GM12872 (cell line): ENCODE measurements at regions not wholly inside any gene's neighbourhood (a gene's known extent, or its start where the extent isn't known, plus 50 kb on each side); places are given as distances from the start of the nearest gene placed in this dataset.

Experiments
- CTCF ChIP-seq: IDR thresholded peaks from 3 replicates; pipeline ENCODE4 v1.5.1; 2011; ENCODE audit warnings: low read depth, mild to moderate bottlenecking, low read length, moderate library complexity; ENCODE audit not compliant: insufficient read depth

DNA sequence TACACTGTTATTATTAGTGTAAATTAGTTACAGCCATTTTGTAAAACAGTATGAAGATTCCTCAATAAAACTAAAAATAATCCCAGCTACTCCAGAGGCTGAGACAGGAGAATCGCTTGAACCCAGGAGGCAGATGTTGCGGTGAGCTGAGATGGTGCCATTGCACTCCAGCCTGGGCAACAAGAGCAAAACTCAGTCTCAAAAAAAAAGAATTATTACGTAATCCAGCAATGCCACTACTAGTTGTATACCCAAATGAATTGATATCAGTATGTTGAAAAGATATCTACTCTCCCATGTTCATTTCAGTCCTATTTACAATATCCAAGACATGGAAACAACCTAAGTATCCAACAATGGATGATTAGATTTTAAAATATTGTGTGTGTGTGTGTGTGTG, 313.6 kb downstream of the EPHA4 start:
- TF ChIP-seq CTCF: no peak

GRCh38 chr2:221262651-221263050, 309.5 kb downstream of the EPHA4 start:
- TF ChIP-seq CTCF: no peak

- no peak for TF ChIP-seq CTCF
Observed at GRCh38 chr2:221263573-221263972, 308.5 kb downstream of the EPHA4 start.

GRCh38 chr2:221264318-221264717, 307.8 kb downstream of the EPHA4 start:
- peak; percentile 46 for TF ChIP-seq CTCF

DNA sequence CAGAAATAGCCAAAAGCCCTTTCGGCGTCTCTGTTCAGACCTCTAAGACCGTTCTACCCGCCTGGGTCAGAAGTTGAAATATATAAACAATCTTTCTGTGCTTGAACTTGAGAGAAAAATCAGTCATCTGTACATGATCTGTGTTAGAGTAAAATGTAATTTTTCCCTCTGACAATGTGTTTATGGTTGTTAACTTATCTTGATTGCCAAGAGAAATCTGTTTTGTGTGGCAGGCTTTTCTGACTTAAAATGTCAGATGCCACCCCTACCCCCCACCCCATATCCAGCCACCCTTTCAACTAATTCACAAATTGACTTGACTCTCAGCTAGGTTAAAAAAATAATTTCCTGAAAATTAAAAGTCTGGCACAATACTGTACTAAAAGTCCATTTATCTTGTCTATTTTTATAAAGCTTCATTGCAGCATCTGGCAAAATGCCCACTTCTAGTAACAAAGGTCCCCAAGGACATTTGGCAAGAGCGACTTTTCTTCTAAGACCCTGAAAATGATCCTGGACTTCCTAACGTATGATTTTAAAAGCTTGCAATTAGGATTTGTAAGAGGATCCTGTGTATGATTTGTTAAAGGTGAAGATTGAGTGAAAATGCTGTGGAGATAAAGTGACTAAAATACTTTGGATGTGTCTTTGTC, 304.2 kb downstream of the EPHA4 start:
- no peak for TF ChIP-seq CTCF

DNA sequence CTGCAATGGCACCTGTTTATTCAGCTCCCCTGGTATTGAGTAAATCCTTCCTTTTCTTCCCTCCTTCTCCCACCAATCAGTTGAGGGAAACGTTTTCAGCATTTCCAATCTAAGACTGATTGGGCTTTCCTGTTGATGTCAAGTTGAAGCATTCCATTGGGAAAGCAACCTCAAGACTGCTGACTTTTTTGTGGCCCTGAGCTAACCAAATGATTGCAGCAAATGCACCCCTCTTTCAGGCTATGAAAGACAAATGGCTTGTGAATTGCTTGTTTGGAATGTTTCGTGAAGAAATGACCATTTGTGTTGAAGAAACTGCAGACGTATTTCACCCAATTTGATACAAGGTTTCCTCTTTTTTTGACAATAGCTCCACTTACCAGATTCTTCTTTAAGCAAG, 303.5 kb downstream of the EPHA4 start:
- TF ChIP-seq CTCF: no peak

DNA sequence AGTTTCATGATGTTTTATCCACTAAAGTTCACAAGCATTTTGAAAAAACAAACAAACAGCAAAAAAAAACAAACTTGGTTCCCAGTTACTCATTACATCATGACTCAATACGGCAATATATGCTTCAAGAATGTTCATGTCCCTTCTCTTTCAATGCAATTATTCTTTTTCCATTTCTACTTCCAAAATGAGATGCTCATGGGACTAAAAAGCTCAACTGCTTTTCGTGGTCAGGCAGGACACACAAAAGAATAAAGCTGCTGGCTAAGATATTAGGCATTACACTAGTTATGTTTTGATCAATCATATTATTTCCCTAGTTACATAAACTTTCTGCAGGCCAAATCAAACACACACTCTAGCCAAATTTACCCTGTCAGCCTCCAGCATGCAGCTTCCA, 301.3 kb downstream of the EPHA4 start:
- TF ChIP-seq CTCF: no peak

DNA sequence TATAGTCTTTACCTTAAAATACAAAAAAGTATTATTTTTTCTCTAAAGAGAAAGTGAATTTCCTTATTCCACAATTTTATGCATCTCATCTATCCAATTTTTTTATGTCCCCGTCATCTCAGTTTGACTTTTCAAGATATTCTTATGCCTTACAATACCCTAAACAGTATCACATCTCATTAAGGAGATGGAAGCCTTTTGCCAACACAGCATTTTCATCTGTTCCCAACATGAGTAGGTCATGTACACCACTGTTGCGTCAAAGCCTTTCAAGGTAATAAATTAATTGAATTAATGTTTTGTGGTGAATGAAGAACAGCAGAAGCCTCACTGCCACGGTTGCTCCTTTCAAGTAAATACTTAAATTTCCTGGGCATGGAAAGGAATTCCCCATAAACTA, 299.4 kb downstream of the EPHA4 start:
- TF ChIP-seq CTCF: no peak
